GM12875 (cell line): ENCODE measurements at regions not wholly inside any gene's neighbourhood (a gene's known extent, or its start where the extent isn't known, plus 50 kb on each side); places are given as distances from the start of the nearest gene placed in this dataset.
"Not testable (repeated sequence)": the region's sequence is repeated elsewhere in the genome, so short reads cannot be mapped to it uniquely, and the experiment has no call there.

ENCODE experiments used
- H3K4me3 ChIP-seq: one replicate; pipeline ENCODE4 v1.5.1; 2011; ENCODE audit warnings: low read depth, low read length, control low read depth
- TF ChIP-seq, protein P1 (sequence below): IDR thresholded peaks from 2 replicates; pipeline ENCODE4 v1.5.1; 2011; ENCODE audit warnings: low read depth, mild to moderate bottlenecking, control low read depth, inconsistent platforms, low read length, moderate library complexity, borderline replicate concordance; ENCODE audit not compliant: insufficient read depth

DNA sequence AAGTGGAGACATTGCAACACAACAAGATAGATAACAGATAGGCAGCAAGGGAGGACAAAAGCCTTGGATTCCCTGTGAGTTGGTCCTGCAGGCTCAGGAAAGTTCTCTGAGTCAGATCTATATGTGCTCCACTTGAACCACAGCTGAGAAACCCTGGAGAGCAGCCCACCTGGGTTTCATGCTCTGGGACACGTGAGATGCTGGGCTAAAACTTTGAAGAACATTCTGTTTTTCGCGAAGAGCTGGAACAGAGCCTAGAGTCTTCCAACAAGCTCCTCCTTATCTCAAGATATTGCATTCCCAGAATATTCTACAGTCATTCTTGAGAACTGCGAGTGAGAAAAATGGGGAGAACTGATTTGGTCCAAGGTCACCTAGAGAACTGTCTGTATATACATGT, 583.0 kb upstream of the ROBO1 start:
- TF ChIP-seq, protein P1, sequence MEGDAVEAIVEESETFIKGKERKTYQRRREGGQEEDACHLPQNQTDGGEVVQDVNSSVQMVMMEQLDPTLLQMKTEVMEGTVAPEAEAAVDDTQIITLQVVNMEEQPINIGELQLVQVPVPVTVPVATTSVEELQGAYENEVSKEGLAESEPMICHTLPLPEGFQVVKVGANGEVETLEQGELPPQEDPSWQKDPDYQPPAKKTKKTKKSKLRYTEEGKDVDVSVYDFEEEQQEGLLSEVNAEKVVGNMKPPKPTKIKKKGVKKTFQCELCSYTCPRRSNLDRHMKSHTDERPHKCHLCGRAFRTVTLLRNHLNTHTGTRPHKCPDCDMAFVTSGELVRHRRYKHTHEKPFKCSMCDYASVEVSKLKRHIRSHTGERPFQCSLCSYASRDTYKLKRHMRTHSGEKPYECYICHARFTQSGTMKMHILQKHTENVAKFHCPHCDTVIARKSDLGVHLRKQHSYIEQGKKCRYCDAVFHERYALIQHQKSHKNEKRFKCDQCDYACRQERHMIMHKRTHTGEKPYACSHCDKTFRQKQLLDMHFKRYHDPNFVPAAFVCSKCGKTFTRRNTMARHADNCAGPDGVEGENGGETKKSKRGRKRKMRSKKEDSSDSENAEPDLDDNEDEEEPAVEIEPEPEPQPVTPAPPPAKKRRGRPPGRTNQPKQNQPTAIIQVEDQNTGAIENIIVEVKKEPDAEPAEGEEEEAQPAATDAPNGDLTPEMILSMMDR, result no peak

DNA sequence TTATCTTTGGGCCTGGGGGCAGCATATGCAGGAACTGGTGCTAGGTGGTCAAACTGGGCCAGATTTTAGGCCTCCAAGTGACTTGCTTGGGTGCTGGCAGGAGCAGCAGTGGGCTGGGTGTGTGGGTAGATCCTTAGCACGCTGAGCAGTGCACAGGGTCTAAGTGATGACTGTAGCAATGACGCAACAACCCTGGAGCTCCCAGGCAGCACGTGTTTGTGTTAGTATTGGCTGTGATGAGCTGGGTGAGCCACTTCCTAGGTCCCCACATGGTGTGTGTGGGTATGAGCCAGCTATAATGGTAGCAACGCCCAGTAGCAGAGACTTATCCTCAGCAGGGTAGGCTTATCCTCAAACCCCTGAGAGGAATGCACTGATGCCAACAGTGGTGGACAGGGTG, 570.6 kb upstream of the ROBO1 start:
- H3K4me3 ChIP-seq, result no peak overlapping the region
- TF ChIP-seq, protein P1, result no peak

More for the DNA sequence above, 583.0 kb upstream of the ROBO1 start:
- H3K4me3 ChIP-seq, result no peak overlapping the region

DNA sequence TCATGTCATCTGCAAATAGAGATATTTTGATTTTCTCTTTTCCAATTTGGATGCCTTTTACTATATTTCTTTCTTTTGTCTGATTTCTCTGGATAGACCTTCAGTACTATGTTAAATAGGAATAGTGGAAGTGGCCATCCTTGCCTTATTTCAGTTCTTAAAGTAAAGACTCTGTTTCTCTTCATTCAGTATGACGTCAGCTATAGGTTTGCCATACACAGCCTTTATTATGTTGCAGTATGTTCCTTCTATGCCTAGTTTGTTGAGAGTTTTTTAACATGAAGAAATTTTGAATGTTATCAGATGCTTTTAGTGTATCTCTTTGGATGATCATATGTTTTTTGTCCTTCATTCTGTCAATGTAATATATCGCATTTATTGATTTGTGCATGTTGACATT, 566.7 kb upstream of the ROBO1 start:
- TF ChIP-seq, protein P1, result no peak
- H3K4me3 ChIP-seq, result no peak overlapping the region

DNA sequence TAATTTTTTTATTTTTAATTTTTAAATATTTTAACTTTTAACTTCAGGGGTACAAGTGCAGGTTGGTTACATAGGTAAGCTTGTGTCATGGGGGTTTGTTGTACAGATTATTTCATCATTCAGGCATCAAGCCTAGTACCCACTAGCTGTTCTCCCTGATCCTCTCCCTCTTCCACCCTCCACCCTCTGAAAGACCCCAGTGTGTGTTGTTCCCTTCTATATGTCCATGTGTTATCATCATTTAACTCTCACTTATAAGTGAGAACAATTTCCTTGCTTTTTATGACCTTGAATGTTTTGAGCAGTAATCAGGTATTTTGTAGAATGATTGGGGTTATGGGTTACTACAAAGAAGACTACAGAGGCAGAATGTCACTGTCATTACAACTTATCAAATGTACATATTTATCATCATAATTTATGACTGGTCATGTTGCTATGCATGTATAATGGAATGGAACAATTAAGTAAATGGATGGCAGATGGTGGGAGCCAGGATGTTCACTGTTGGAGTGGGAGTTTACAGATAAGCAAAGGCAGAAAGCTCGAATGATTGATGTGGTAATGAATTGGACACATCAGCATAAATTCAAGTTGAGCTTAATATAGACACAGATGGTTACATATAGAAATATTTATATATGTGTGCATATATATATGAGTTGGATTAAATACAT, 563.8 kb upstream of the ROBO1 start:
- no peak overlapping the region for H3K4me3 ChIP-seq
- TF ChIP-seq, protein P1, result no peak

DNA sequence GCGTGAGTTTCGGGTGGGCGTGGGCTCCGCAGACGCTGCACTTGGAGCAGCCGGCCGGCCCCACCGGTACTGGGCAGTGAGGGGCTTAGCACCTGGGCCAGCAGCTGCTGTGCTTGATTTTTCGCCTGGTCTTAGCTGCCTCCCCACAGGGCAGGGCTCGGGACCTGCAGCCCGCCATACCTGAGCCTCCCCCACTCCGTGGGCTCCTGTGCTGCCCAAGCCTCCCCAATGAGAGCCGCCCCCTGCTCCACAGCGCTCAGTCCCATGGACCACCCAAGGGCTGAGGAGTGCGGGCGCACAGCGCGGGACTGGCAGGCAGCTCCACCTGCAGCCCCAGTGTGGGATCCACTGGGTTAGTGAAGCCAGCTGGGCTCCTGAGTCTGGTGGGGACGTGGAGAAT, 546.7 kb upstream of the ROBO1 start:
- not testable (repeated sequence) for H3K4me3 ChIP-seq

DNA sequence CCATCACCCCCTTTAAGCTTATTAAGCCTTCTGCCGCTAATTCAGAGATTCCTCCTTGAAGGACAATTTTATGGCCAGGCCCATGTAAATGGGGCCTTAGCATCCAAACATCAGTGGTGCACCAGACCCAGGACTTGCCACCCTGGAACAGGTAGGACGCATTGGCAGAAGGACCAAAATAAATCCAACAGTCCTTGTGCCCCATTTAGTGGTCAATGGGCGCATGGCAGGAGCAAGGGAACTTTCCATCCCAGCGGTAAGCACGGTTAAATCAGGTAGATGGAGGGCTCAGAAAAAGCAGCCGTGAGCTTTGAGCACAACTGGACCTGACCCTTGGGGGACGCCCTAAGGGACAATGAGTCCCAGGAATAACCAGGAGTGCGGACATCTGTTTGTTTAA, 540.8 kb upstream of the ROBO1 start:
- H3K4me3 ChIP-seq, result no peak overlapping the region
- TF ChIP-seq, protein P1, result no peak

DNA sequence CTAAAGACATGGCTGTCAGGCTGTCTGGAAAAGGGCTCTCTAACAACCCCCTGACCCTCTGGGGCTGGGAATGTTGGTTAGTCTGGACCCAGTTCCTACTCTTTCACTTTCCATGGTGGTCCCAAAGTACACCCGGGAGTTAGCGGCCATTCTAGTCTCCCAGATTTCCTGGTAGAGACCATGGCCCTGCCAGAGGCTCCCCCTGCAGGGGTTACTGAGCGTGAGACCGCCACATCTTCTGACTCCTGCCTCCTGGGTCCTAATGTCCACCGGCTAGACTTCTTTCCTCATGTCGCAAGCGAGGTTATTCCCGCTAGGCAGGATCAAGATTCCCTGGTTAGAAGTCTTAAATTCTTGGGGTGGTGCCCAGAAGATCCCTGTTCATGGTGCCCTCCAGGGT, 540.0 kb upstream of the ROBO1 start:
- H3K4me3 ChIP-seq, result no peak overlapping the region
- TF ChIP-seq, protein P1, result no peak
